HG02973 (cell line): ENCODE measurements at regions not wholly inside any gene's neighbourhood (a gene's known extent, or its start where the extent isn't known, plus 50 kb on each side); places are given as distances from the start of the nearest gene placed in this dataset.

Source experiments
- ATAC-seq: cut with Tn5 transposase; IDR thresholded peaks from one replicate; pipeline ENCODE4 v1.9.1; 2021; ENCODE audit warnings: moderate library complexity; ENCODE audit not compliant: unreplicated experiment

DNA sequence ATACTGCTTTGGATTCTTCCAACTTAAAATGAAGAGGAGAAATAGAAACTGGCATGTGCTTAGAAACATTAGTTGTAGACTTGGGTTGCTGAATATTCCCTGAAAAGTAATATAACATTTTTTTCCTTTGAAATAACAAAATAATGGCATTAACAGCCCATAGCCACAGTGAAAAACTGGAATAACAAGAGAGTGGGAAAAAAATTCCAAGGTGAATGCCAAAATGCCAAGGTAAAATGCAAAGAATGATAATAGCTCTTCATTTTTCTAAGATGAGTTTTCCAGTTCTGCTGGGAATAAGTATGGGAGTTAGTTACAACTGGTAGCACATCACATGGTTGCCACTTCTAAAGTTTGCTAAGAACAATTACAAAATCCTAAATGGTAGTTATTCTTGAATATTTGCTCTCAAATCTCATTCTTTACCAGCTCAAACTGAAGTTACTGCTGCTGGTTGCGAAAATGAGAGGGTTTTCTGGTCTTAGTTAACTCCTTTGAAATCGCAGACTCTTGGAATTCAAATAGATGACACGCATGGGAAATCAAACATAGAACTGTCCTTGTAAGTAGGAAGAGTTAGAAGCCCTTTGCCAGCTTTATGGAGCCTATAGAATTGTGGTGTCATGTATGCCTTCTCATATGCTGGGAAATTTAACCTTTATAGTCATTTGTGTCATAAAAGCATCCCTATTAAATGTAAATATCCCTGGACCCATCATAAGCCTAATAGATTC is 165.0 kb upstream of the DCN start:
- no peak for ATAC-seq

DNA sequence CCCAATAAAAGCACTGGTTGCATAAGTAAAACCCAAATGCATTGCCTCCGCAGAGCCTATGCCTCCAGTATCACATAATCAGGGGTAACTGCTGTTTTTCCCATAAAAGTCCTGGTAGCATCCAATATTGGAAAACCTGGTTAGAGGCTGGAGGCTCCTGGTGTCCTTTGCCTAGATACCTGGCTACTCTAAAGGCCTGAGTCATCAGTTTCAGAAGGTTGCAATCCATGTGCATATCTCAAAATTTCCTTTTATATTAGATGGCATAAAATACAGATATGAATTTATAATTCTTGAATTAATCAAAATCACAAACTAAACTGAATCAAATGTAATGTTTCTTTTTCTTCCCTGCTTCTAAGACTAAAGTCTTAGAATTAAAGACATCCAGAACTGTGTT is 164.2 kb upstream of the DCN start:
- no peak for ATAC-seq

DNA sequence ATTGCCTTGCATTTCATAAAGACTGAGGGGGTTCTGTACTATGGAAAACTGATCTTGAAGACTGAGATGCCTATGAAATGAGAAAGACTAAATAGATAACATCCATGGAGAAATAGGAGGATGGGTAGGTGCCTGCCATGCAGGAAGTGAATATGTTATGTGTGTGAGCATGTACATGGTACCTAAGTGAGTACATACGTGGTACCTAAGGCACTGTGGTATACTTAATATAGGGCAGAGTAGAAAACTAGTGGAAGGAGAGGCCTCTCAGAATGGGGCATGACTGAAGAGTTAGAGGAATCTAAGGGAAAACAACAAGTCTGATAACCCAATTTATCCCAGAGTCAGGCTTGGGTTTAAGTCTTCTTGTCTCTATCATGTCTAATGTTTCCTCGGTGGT is 161.8 kb upstream of the DCN start:
- no peak for ATAC-seq

DNA sequence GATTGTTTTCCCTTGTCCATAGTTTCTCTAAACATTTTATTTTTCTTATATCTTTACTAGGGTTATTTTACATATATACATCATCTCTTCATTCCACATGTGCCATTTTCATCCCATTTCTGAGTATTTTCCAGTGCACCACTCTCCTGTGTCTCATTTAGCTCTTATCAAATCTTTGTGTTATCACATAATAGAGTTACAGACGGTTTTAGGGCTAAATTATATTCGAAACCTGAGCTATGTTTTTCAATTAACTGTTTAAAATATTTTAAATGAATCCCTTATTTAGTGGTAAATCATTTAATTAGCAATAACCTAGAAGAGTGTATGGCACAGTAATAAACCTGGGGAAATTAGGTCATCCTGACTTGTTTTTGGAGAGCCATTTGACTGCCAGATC is 160.4 kb upstream of the DCN start:
- ATAC-seq, result no peak

DNA sequence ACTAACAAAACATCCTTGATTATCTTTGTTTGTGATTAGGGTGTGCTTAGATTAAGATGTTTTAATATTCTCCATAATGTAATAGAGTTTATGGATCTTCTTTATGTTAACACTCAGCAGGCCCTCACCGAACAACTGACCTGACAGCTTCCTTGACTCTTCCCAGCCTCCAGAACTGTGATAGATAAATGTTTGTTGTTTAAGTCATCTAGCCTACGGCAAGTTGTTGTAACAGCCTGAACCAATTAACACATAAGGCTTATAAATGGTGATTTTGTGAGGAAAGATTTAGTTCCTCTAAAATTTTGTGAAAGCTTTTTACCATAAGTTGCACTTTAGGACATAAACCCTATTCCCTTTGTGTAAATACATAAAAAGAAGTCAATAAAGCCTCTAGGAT is 156.5 kb upstream of the DCN start:
- ATAC-seq, result no peak

DNA sequence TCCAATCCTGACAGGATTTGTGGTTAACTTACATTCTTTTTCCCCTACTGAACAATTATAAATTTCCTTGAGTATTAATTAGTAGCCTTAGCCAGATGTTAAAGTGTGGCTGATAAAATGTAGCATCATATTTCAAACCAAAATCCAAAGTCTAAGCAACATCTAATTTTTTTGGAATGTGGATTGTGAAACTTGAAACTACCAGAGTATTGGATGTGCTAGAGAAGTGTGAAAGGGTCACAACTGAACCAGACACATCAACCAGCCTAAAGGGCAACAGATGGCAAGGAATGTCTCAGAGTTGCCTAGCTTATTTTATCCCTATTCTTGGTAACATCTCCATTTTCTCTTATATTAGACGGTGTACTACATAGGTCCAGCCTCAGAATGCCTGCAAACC is 153.1 kb upstream of the DCN start:
- ATAC-seq, result no peak

DNA sequence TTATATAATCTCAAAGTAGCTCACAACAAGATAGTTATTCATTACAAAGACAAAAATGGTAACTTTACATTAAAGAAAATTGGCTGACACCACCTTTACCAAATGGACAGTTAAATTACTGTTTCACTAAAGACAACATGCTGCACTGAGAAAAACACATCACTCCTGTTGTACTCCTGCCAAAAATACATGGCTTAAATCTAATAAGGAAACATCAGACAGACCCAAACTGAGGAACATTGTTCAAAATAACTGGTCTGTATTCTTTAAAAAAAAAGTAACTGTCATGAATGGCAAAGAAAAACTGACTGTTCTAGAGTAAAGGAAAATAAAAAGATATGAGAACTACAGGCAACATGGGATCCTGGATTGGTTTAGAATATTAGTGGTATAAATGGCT is 151.3 kb upstream of the DCN start:
- ATAC-seq, result no peak

DNA sequence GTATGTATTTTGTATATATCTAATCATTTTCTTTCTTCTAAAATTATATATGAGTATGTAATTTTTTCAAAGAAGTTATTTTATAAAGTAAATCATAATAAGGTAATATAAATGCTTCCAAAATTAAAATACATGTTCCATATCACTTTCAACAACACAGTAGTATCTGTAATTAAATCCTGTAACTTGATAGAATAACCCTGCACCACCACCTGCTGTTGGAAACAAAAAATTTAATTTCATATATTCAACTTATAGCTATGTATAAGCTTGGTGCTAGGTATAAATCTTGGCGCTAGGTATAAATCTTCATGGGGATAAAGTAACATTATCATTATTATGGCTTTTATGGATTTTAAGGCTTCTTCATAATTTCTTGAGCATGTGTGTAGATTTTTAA is 149.7 kb upstream of the DCN start:
- ATAC-seq, result no peak

DNA sequence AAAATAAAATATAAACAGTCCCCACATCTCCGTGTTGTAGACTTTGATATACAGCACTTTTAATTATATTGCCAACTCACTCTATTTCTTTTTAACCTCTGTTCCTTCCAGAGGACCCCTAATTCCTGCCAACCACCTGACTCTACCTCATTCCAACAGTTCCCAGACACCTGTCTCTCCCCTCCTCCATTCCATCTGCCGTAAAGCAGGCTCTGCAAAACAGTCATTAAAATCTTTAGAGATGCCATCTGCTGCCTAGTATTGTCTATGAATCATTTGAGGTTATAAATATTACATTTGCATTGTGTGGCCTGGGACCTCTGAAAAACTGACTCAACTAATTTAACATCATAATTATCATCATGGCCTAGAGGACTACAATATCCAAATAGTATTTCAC is 148.8 kb upstream of the DCN start:
- ATAC-seq, result no peak

DNA sequence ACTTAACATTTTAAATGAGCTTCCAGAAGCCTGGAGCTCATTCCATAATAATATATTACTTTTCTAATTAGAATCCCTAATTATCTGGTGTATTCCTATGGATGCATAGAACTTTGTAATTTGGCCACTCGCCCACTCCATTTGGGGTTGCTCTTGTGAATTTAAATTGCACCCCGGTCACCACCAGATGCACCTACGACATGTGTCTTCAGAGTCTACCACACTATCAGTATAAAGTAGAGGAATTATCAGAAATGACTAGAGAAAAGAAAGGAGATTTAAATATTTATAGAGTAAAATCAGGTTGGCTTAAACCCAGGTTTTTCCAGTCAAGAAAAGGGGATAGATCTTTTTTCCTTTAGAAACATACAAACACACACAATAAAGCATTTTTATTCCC is 145.8 kb upstream of the DCN start:
- ATAC-seq, result no peak

DNA sequence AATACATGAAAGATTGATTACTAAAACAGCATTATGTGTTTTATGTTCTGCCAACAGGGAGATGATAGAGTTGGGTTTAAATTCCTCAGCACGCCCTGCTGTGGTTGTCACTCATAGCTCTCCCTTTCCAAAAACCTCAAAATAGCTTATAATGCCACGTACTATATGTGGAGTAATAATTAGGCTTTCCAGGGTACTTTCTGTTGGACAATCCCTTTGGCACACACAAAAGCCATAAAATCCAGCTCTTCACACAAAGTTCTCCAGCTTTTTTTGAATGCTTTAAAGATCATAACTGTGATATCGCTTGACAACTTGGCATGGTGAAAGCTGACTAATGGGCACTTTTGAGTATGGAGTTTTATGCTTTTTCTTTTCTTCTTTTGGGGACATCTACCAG is 145.3 kb upstream of the DCN start:
- ATAC-seq, result no peak

DNA sequence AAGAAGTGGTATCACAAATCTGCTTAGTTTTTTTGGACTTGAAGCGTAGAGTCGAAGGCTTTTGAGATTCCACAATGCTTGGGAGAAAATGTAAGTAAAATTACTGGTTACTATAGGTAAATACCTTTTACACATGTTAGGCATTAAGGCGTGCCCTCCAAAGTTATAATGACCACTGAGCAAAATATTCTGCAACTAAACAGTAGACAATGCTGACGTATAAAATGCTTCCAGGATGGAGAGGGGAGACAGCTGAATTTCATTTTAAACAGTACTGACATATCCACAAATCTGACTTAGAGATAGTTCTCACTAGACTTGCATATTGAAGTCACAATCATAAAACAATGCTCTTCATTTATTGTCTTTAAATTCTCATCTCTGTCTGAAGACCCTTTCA is 144.5 kb upstream of the DCN start:
- no peak for ATAC-seq

DNA sequence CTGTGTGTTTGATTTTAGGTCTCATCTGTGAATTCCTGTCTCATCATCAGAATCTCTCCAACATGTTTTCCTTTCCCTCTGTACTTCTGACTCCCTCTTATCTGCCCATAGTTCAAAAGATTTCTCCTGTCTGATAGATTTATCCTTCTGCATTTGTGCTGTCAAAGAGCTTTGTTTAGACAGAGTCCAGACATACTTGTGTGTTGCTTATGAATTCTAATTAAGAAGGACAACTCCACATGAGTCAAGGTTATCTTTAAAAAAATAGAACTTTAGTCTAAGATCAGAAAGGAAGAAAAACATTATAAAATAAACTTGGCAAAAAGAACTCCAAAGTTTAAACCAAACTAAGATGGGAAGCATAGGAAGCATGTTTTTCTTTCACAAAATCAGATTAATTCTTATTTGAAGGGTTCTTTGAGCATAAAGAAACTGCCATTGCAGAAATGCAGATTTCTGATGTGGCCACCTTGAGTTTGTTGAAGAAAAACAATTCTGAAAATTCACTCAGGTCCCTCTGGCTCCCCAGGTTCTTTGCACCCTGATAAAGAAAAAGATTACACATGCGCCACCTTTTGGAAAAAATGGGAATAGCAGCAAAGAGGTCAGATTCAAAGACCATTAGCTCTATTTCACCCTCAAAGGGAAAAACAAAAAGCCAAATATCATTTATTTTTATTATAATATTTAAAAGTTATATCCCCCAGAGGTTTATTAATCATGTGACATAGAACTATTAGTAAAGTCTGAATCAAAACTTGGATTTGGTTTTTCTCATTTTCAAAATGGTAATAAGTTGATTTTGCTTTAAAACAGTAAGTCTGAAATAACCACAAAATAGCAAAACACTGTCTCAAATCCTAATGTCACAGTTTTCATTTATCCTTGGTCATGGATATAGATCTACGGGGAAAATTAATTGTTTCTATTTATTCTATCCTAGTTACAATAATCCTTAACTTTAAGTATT is 143.7 kb upstream of the DCN start:
- peak; percentile 60 for ATAC-seq

DNA sequence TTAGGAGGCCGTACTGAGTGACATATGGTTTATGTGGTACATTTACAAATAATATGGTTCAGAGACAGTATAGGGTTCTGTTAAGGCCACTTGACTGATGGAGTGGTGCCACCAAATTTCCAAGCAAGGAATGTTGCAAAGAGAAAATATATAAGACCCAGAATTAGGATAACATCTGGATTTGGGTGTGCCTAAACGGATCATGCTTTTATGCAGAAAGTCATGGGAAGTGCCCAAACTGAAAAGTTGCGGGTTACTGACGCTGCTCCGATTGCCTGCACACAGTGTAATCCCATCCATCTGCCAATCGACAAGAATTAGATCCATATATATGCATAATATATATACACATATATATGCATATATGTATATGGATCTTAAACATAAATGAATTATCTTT is 138.4 kb upstream of the DCN start:
- ATAC-seq, result no peak

DNA sequence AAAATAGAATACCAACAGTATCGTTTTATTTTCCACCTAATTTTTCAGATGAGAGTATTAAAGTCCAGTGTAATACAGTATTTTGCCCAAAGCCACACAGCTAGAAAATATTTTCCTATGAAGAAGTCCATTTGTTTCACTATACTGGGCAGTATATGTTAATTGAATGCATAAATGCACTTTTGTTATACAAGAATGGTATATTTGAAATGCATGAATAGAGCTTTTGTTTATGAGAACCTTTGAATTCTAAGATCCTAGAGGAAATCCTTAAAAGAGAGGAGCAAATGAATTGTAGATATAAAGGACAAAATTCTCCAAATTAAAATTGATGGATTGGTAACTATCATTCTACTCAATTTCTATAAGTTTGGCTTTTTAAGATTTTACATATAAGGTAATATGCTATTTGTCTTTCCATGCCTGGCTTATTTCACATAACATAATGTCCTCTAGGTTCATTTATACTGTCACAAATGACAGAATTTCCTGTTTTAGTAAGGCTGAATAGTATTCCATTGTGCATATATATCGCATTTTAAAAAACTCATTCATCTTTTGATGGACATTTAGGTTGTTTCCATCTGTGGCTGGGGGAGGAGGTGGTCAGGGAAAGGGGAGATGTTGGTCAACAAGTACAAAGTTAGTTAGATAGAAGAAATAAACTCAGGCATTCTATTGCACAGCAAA is 136.6 kb upstream of the DCN start:
- ATAC-seq, result no peak

DNA sequence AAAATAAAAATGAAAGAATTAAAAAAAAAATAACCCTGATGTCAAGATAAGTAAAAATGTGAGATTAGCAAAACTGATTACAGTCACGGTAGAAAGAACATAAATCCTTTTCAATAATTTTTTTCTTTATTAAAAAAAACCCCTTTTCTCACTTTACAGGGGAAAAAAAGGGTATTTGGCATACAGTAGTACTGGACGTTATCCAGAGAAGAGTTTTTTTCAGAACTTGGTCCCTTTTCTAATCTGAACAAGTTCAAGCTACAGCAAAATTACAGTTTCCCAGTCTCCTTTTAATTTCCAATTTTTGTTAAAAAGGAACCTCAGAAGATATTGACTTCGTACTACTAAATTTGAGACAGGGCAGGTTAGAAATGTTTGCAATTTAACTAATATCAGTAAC is 134.7 kb upstream of the DCN start:
- ATAC-seq, result no peak

DNA sequence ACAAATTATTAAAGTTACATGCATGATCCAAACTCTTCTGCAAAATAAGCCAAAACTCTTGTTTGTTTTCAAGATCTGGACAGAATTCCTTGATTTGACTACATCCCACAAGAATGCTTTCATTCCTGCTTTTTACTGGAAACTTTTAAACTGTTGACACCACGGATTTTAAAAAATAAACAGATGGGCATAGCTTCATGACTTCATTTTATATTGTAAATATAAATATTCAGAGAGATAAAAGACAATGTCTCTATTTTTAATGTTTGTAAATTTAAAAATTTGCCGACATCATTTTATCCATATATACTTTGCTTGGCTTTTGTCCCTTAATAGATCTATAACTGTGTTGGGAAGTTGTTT is 134.3 kb upstream of the DCN start:
- no peak for ATAC-seq

DNA sequence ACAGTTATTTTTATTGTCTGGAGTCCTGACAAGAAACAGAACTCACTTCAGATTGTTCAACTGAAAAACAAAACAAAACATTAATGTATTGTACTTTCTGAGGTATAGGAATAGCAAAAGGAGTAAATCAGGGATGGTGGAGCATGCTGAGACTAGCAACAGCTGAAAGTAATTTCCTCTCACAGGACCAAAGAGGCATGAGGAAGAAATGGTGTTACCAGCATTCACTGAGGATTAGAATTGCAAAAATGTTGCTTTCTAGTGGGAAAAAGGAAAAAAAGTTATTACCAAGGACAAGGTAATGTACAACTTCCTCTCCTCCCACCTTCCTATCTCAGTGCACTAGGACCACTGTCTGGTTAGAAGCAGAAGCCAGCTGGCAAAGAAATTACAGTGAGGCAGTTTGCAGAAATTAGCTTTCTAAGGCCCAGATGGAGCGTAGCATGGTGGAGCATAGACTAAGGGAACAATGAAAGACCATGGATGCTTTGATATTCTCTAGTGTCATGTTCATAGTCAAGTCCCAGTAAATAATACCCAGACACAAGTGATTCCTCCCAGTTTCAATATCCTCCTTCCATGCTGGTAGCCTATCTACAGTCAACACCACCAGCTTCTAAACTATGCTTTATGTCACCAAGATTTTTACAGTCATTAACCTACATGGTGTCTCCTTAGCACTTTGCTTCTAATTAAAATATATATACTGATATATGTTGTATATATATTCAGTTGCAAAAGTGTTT is 133.7 kb upstream of the DCN start:
- no peak for ATAC-seq

DNA sequence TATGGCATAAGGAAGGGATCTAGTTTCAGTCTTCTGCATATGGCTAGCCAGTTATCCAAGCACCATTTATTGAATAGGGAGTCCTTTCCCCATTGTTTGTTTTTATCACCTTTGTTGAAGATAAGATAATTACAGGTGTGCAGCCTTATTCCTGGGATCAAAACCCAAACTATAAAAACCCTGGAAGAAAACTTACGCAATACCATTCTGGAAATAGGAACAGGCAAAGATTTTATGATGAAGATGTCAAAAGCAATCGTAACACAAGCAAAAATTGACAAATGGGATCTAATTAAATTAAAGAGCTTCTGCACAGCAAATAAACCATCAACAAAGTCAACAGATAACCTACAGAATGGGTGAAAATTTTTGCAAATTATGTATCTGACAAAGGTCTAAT is 128.5 kb upstream of the DCN start:
- ATAC-seq, result no peak

DNA sequence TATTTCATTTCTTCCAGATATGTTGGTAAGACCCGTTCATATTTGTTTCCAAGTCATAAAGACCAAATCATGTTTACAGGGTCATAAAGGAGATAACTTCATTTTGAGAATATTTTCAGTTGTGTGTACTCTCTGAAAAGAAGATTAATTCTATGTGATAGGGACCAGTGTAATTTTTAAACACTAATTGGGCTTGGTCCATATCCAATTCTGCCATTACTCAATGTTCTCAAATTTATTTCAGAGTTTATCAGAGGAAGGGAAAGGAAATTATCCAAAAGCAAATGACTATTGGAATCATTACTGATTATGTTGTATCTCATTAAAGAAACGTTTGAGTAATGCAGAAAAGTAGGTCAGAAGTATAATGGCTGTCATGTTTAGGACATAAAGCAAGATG is 126.8 kb upstream of the DCN start:
- no peak for ATAC-seq
